ENCODE measurements at regions not wholly inside any gene's neighbourhood (a gene's known extent, or its start where the extent isn't known, plus 50 kb on each side); places are given as distances from the start of the nearest gene placed in this dataset.

DNA sequence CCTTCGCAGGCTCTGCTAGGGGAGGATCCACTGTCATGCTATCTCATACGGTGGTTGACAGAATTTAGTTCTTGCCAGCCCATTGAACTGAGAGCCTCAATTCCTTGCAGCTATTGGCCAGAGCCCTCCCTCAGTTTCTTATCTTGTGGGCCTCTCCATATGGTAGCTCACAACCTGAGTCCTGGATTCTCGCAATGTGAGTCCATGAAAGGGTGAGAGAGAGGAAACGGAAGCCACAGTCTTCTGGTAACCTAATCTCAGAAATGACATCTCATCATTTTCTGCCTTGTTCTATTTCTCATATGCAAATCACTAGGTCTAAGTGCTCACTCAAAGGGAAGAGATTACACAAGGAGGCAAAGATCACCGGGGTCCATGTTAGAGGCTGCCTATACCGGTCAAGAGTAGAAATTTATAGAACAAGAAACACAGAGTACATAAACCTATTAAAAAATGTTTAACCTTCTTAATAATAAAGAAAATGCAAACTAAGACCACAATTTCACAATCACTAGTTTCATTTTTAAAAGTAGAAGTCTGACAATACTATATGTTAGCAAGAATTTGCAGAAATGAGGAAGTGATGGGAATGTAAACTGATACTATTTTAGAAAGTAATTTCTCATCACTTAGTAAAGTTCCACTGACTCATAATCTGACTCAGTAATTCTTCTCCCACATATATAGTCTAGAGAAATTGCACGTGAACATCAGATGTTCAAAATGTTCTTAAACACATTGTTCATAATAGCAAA lies 378.4 kb upstream of the AGTR1 start:
- no peak overlapping the region for H3K4me3 ChIP-seq (ENCODE audit: low read length)
- peak; percentile 65 for DNase-seq
- H3K9me3 ChIP-seq (replicated peaks; ENCODE audit: control insufficient read depth, low read depth, low read length): no peaks in the 10 kb centered on the region
- no peaks in the 10 kb centered on the region for H3K4me1 ChIP-seq (ENCODE audit: control insufficient read depth, insufficient read depth, low read length)
- H3K36me3 ChIP-seq (ENCODE audit: control insufficient read depth, insufficient read depth, low read length): no peaks in the 10 kb centered on the region
- WGBS (ENCODE audit: insufficient coverage): 83% methylated on average over 2 of the region's 7 CpGs
- no peaks in the 10 kb centered on the region for H3K27me3 ChIP-seq (ENCODE audit: control insufficient read depth, insufficient read depth, low read length)
- peak overlapping the region; percentile 15 for H3K27ac ChIP-seq (ENCODE audit: low read length)

DNA sequence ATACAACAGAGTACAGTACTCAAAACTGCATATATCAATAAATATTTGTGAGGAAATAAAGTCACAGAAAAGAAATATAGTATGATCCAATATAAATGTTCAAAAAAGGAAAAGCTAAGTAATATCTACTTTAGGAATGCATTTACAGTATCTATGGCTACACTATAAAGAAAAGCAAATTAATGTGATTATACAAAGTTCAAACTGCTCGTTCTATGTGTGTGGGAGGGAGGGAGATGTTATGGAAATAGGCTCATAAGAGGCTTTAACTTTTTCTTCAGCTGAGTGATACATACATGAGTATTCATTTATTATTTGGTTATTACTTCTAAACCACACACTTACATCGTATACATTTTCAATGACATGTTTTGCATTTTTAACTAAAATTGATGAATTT lies 377.7 kb upstream of the AGTR1 start:
- no peak for DNase-seq

DNA sequence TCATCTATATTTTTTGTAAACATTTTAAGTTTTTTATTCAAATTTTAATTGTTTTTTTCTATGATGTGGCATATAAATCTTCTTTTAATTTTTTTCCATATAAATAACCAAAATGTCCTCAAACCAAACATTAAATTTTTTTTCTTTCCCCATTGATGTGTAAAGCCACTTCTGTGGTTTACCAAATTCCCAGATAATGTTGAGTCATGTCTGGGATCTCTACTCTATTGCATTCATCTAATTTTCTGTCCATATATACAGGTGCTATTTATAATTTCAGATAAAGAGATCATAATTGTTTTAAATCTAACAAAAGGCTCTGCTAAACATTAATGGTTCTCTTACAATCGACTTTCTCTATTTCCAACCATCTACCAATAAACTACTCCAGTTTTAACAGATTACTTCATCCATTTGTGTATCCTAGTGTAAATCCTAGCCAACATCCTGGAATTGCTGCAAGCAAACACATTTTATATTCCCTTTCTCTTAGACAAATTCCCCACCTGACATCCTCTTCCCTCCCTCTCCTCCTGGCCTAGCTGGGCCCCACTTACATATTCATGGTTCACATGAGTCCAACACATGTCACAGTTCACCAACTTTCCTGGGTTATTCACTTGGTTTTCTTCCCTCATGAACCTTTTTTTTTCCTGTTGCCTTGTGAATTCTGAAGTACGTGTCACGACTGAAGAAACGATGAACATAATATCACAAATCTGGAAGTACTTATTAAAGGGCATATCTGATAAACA lies 368.0 kb upstream of the AGTR1 start:
- H3K4me3 ChIP-seq (ENCODE audit: low read length): no peak overlapping the region
- H3K4me1 ChIP-seq (ENCODE audit: control insufficient read depth, insufficient read depth, low read length): peaks cover 2% of the 10 kb centered on the region
- peak; percentile 37 for DNase-seq
- no peaks in the 10 kb centered on the region for H3K36me3 ChIP-seq (ENCODE audit: control insufficient read depth, insufficient read depth, low read length)
- H3K27me3 ChIP-seq (ENCODE audit: control insufficient read depth, insufficient read depth, low read length): no peaks in the 10 kb centered on the region
- no peak overlapping the region for H3K27ac ChIP-seq (ENCODE audit: low read length)
- WGBS (ENCODE audit: insufficient coverage): 75% methylated on average over 1 of the region's 4 CpGs
- no peaks in the 10 kb centered on the region for H3K9me3 ChIP-seq (replicated peaks; ENCODE audit: control insufficient read depth, low read depth, low read length)

More for the DNA sequence above, 377.7 kb upstream of the AGTR1 start:
- Histone ChIP-seq H3K4me1 (ENCODE audit: control insufficient read depth, insufficient read depth, low read length) (no peaks in the 10 kb centered on the region), H3K36me3 (ENCODE audit: control insufficient read depth, insufficient read depth, low read length) (no peaks in the 10 kb centered on the region), H3K9me3 (replicated peaks; ENCODE audit: control insufficient read depth, low read depth, low read length) (no peaks in the 10 kb centered on the region), H3K27ac (ENCODE audit: low read length) (no peak overlapping the region), H3K4me3 (ENCODE audit: low read length) (no peak overlapping the region), H3K27me3 (ENCODE audit: control insufficient read depth, insufficient read depth, low read length) (no peaks in the 10 kb centered on the region)
- no CpG with 5 or more reads among the region's 2 CpGs for WGBS (ENCODE audit: insufficient coverage)

DNA sequence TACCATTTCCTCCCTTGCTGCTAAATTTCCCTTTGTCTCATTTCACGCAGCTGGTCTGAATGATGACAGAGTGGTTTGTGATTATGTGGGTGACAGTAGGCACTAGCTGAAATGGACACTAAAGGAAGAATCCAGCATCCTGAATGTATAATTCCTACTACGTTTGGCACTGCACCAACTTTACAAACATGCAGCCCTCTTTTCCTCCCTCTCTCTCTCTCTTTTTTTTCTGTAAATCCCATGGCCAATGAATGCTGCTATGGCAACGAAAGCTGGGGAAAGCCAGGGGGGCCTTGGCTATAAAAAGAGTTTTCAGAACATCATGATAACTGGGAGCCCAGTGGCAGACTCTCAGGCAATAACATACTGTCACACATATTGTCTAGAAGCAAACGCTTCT lies 367.2 kb upstream of the AGTR1 start:
- Histone ChIP-seq H3K27me3 (ENCODE audit: control insufficient read depth, insufficient read depth, low read length) (no peaks in the 10 kb centered on the region), H3K9me3 (replicated peaks; ENCODE audit: control insufficient read depth, low read depth, low read length) (no peaks in the 10 kb centered on the region), H3K4me1 (ENCODE audit: control insufficient read depth, insufficient read depth, low read length) (peaks cover 2% of the 10 kb centered on the region), H3K27ac (ENCODE audit: low read length) (no peak overlapping the region), H3K4me3 (ENCODE audit: low read length) (no peak overlapping the region), H3K36me3 (ENCODE audit: control insufficient read depth, insufficient read depth, low read length) (no peaks in the 10 kb centered on the region)
- WGBS (ENCODE audit: insufficient coverage): no CpG with 5 or more reads among the region's 4 CpGs
- DNase-seq: peak; percentile 14

DNA sequence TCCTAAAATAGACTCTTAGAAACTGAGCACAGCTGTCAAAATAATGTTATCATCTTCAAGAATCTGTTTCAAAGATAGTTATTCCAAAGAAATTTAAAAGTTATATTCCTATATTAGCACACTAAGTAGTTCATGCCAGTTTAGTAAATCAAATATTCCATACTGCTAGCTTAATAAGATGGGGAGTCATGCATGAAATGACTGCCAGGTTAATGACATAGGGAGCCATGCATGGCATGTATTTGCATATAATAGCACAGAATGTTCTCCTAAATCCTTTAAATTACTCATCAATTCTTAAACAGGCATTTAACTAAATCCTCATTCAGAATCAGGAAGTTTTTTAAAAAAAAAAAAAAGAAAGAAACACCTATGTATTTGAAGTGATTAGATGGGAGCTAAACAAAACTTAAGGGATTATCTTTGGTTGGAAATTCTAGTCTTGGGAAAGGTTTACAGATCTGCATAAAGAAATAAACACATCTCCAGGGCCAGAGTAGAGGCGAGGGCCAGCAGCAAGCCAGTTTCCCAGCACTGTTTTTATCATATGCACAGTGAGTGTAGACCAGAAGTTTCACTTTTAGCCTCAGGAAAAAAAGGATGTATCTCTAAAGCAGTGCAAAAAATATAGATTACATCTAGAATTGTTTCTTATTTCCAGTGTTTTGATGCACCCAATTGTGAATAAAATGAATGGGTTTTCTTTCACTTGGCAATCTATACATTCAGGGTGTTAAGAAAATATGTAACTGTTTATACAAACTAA lies 366.4 kb upstream of the AGTR1 start:
- peak; percentile 21 for DNase-seq
- no peaks in the 10 kb centered on the region for H3K36me3 ChIP-seq (ENCODE audit: control insufficient read depth, insufficient read depth, low read length)
- H3K27me3 ChIP-seq (ENCODE audit: control insufficient read depth, insufficient read depth, low read length): no peaks in the 10 kb centered on the region
- H3K4me3 ChIP-seq (ENCODE audit: low read length): no peak overlapping the region
- peaks cover 2% of the 10 kb centered on the region for H3K4me1 ChIP-seq (ENCODE audit: control insufficient read depth, insufficient read depth, low read length)
- H3K27ac ChIP-seq (ENCODE audit: low read length): no peak overlapping the region
- WGBS (ENCODE audit: insufficient coverage): no CpG with 5 or more reads among the region's 1 CpG
- no peaks in the 10 kb centered on the region for H3K9me3 ChIP-seq (replicated peaks; ENCODE audit: control insufficient read depth, low read depth, low read length)

DNA sequence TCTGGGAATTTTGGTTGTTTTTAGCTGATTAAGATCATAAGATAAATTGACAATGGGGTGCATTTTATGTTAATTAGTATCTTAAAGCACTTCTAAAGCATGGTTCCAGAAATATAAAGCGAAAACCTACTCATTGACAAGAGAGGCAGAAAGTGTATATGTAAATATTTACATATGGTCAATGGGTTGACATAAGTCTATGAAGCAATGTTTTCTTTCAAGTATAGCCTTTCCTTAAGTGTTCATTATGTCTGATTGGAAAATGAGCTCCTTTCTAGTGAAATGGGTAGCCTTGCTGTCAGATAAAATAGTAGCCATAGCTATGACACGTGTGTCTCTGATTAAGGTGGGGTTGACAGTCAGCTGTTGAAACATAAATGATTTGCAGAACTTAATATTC lies 365.2 kb upstream of the AGTR1 start:
- Histone ChIP-seq H3K4me1 (ENCODE audit: control insufficient read depth, insufficient read depth, low read length) (peaks cover 2% of the 10 kb centered on the region), H3K36me3 (ENCODE audit: control insufficient read depth, insufficient read depth, low read length) (no peaks in the 10 kb centered on the region), H3K27me3 (ENCODE audit: control insufficient read depth, insufficient read depth, low read length) (no peaks in the 10 kb centered on the region), H3K9me3 (replicated peaks; ENCODE audit: control insufficient read depth, low read depth, low read length) (no peaks in the 10 kb centered on the region), H3K4me3 (ENCODE audit: low read length) (no peak overlapping the region), H3K27ac (ENCODE audit: low read length) (no peak overlapping the region)
- WGBS (ENCODE audit: insufficient coverage): no CpG with 5 or more reads among the region's 2 CpGs
- DNase-seq: no peak

DNA sequence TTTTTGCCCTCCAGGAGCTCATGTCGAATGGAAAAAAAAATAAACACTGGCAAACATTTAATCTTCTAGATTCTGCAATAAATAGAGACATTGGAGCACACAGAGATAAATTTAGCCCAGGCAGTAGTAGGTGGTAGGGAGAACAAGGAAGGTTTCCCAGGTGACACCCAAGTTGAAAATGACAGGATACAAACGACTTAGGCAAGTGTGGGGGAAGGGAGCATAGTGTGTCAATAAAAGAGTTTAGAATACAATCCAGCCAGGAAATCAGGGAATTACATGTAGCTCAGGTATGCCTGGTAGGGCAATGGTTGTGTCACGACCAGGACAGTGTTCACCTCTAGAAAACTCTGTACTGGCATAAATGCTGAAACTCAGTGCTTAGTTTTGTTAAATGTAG lies 364.6 kb upstream of the AGTR1 start:
- H3K4me3 ChIP-seq (ENCODE audit: low read length): no peak overlapping the region
- H3K36me3 ChIP-seq (ENCODE audit: control insufficient read depth, insufficient read depth, low read length): no peaks in the 10 kb centered on the region
- 21% methylated on average over 2 of the region's 3 CpGs for WGBS (ENCODE audit: insufficient coverage)
- no peaks in the 10 kb centered on the region for H3K9me3 ChIP-seq (replicated peaks; ENCODE audit: control insufficient read depth, low read depth, low read length)
- no peak for DNase-seq
- no peak overlapping the region for H3K27ac ChIP-seq (ENCODE audit: low read length)
- no peaks in the 10 kb centered on the region for H3K27me3 ChIP-seq (ENCODE audit: control insufficient read depth, insufficient read depth, low read length)
- H3K4me1 ChIP-seq (ENCODE audit: control insufficient read depth, insufficient read depth, low read length): peaks cover 2% of the 10 kb centered on the region

DNA sequence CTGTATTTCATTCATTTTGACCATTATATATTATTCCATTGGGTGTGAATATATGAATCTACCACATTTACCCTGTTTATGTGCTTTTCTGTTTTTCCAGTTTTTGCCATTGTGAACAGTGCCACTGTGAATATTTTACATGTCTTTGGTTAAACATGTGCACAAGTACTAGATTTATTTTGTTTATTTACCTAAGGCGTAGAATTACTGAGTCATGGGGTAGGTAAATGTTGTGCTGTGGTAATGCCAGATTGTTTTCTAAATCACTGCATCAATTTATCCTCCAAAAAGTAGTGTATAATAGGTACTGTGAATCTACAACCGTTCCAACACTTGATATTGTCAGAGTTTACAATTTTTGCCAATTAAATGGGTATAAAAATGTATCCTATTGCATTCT lies 362.1 kb upstream of the AGTR1 start:
- Histone ChIP-seq H3K27ac (ENCODE audit: low read length) (no peak overlapping the region), H3K36me3 (ENCODE audit: control insufficient read depth, insufficient read depth, low read length) (no peaks in the 10 kb centered on the region), H3K27me3 (ENCODE audit: control insufficient read depth, insufficient read depth, low read length) (no peaks in the 10 kb centered on the region), H3K4me1 (ENCODE audit: control insufficient read depth, insufficient read depth, low read length) (peaks cover 1% of the 10 kb centered on the region), H3K9me3 (replicated peaks; ENCODE audit: control insufficient read depth, low read depth, low read length) (no peaks in the 10 kb centered on the region), H3K4me3 (ENCODE audit: low read length) (no peak overlapping the region)
- no peak for DNase-seq
- WGBS (ENCODE audit: insufficient coverage): no CpG with 5 or more reads among the region's 2 CpGs

DNA sequence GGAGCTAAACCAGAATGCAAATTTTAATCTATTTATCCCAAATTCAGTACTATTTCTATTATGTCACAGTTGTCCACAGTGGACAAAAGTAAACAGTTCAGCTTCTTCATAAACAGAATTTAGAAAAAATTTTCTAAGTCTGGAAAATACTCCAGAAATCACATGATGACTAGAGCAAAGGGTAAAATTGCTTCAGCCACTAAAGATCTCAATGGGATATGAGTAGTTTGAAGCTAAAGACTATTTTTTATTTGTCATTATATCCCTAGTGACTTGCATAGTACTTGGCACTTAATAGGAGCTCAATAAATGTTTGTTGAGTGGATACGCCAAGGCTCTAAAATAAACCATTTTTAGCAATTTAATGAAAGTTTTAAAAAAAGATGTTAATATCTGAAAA lies 354.3 kb upstream of the AGTR1 start:
- H3K27ac ChIP-seq (ENCODE audit: low read length): no peak overlapping the region
- no peak overlapping the region for H3K4me3 ChIP-seq (ENCODE audit: low read length)
- no peaks in the 10 kb centered on the region for H3K36me3 ChIP-seq (ENCODE audit: control insufficient read depth, insufficient read depth, low read length)
- no peaks in the 10 kb centered on the region for H3K4me1 ChIP-seq (ENCODE audit: control insufficient read depth, insufficient read depth, low read length)
- DNase-seq: peak; percentile 60
- H3K27me3 ChIP-seq (ENCODE audit: control insufficient read depth, insufficient read depth, low read length): no peaks in the 10 kb centered on the region
- no peaks in the 10 kb centered on the region for H3K9me3 ChIP-seq (replicated peaks; ENCODE audit: control insufficient read depth, low read depth, low read length)
- WGBS (ENCODE audit: insufficient coverage): no CpG with 5 or more reads among the region's 1 CpG

DNA sequence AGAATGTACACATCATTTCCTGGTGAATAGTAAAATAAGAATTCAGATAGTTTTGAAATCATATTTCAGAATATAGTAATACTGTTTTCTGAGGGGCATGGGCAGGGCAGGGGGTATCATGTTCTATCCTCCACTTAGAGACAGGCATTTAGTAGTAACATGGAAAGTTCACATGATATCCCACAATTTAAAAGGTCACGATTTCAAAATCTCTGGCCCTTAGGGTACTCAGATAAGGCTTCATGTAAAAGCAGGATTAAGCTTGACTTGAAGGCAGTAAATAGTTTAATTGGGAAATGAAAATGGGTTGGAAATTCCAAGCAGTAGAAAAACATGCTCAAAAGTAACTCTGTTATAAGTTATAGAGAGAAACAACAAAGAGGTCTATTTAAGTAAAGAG lies 353.2 kb upstream of the AGTR1 start:
- H3K27ac ChIP-seq (ENCODE audit: low read length): no peak overlapping the region
- no peak for DNase-seq

More for the DNA sequence above, 353.2 kb upstream of the AGTR1 start:
- Histone ChIP-seq H3K27me3 (ENCODE audit: control insufficient read depth, insufficient read depth, low read length) (no peaks in the 10 kb centered on the region), H3K9me3 (replicated peaks; ENCODE audit: control insufficient read depth, low read depth, low read length) (no peaks in the 10 kb centered on the region), H3K4me1 (ENCODE audit: control insufficient read depth, insufficient read depth, low read length) (no peaks in the 10 kb centered on the region), H3K4me3 (ENCODE audit: low read length) (no peak overlapping the region), H3K36me3 (ENCODE audit: control insufficient read depth, insufficient read depth, low read length) (no peaks in the 10 kb centered on the region)
- no CpG with 5 or more reads among the region's 1 CpG for WGBS (ENCODE audit: insufficient coverage)
